NCI-H2227 (cell line): ENCODE measurements at regions not wholly inside any gene's neighbourhood (a gene's known extent, or its start where the extent isn't known, plus 50 kb on each side); places are given as distances from the start of the nearest gene placed in this dataset.

Source experiments
- DNase-seq: peaks from one replicate; lab custom pipeline; 2025; ENCODE audit not compliant: unreplicated experiment; lab: John Stamatoyannopoulos, UW

- no peak for DNase-seq
These were observed 132.9 kb downstream of the RHOU start for GRCh38 chr1:228867951-228868730.

- DNase-seq: no peak
These were observed 133.4 kb downstream of the RHOU start for GRCh38 chr1:228868731-228869024.

- no peak for DNase-seq
These were observed 134.1 kb downstream of the RHOU start for GRCh38 chr1:228869312-228869824.

- no peak for DNase-seq
These were observed 134.9 kb downstream of the RHOU start for GRCh38 chr1:228870041-228870713.

- DNase-seq: no peak
These were observed 136.2 kb downstream of the RHOU start for GRCh38 chr1:228871314-228872061.

- DNase-seq: no peak
These were observed 136.8 kb downstream of the RHOU start for GRCh38 chr1:228872080-228872479.

GRCh38 chr1:228873709-228874108, 138.4 kb downstream of the RHOU start:
- no peak for DNase-seq

GRCh38 chr1:228875741-228876140, 140.5 kb downstream of the RHOU start:
- no peak for DNase-seq

- no peak for DNase-seq
These were observed 140.9 kb downstream of the RHOU start for GRCh38 chr1:228876187-228876586.

GRCh38 chr1:228879164-228879563, 143.9 kb downstream of the RHOU start:
- DNase-seq: no peak

- DNase-seq: no peak
These were observed 146.9 kb downstream of the RHOU start for GRCh38 chr1:228882041-228882770.

- DNase-seq: no peak
These were observed 147.6 kb downstream of the RHOU start for GRCh38 chr1:228882771-228883450.

GRCh38 chr1:228883535-228883934, 148.3 kb downstream of the RHOU start:
- DNase-seq: no peak

- no peak for DNase-seq
These were observed 148.9 kb downstream of the RHOU start for GRCh38 chr1:228884196-228884595.

GRCh38 chr1:228884615-228885566, 149.6 kb downstream of the RHOU start:
- DNase-seq: no peak

GRCh38 chr1:228885845-228886244, 150.6 kb downstream of the RHOU start:
- no peak for DNase-seq

- no peak for DNase-seq
These were observed 151.8 kb downstream of the RHOU start for GRCh38 chr1:228887101-228887500.

GRCh38 chr1:228887960-228888359, 152.7 kb downstream of the RHOU start:
- no peak for DNase-seq

- no peak for DNase-seq
These were observed 154.0 kb downstream of the RHOU start for GRCh38 chr1:228889289-228889688.
